ENCODE measurements at regions not wholly inside any gene's neighbourhood (a gene's known extent, or its start where the extent isn't known, plus 50 kb on each side); places are given as distances from the start of the nearest gene placed in this dataset.

GRCh38 chr17:15892731-15893657, 51.9 kb upstream of the ADORA2B start:
- Mint-ChIP-seq H3K27ac (peak overlapping the region; percentile 63), H3K36me3 (ENCODE audit: low read depth) (no peaks in the 10 kb centered on the region), H3K27me3 (ENCODE audit: low read depth, poor library complexity) (peaks cover 7% of the 10 kb centered on the region), H3K9me3 (peaks cover 10% of the 10 kb centered on the region), H3K4me1 (peaks cover 20% of the 10 kb centered on the region), H3K4me3 (no peak overlapping the region)
- no peak for TF ChIP-seq CTCF (IDR thresholded peaks at IDR 0.05)
- no peak for DNase-seq

GRCh38 chr17:15893658-15894024, 51.3 kb upstream of the ADORA2B start:
- Mint-ChIP-seq H3K27me3 (ENCODE audit: low read depth, poor library complexity) (peaks cover 7% of the 10 kb centered on the region), H3K4me1 (peaks cover 20% of the 10 kb centered on the region), H3K4me3 (no peak overlapping the region), H3K36me3 (ENCODE audit: low read depth) (no peaks in the 10 kb centered on the region), H3K27ac (peak overlapping the region; percentile 41), H3K9me3 (peaks cover 10% of the 10 kb centered on the region)
- no peak for TF ChIP-seq CTCF (IDR thresholded peaks at IDR 0.05)
- DNase-seq, result no peak

GRCh38 chr17:15894258-15894657, 50.7 kb upstream of the ADORA2B start:
- Mint-ChIP-seq H3K27ac (no peak overlapping the region), H3K4me1 (peaks cover 20% of the 10 kb centered on the region), H3K4me3 (no peak overlapping the region), H3K27me3 (ENCODE audit: low read depth, poor library complexity) (peaks cover 7% of the 10 kb centered on the region), H3K36me3 (ENCODE audit: low read depth) (no peaks in the 10 kb centered on the region), H3K9me3 (peaks cover 10% of the 10 kb centered on the region)
- no peak for DNase-seq
- TF ChIP-seq CTCF (IDR thresholded peaks at IDR 0.05), result no peak

- no peak overlapping the region for H3K4me3 Mint-ChIP-seq
- H3K9me3 Mint-ChIP-seq, result peaks cover 10% of the 10 kb centered on the region
- no peak overlapping the region for H3K27ac Mint-ChIP-seq
- no peak for DNase-seq
- H3K27me3 Mint-ChIP-seq (ENCODE audit: low read depth, poor library complexity), result peaks cover 7% of the 10 kb centered on the region
- H3K4me1 Mint-ChIP-seq, result peaks cover 20% of the 10 kb centered on the region
- no peaks in the 10 kb centered on the region for H3K36me3 Mint-ChIP-seq (ENCODE audit: low read depth)
- TF ChIP-seq CTCF (IDR thresholded peaks at IDR 0.05), result no peak
These were observed 49.8 kb upstream of the ADORA2B start for GRCh38 chr17:15894913-15895658.
